ENCODE measurements at regions not wholly inside any gene's neighbourhood (a gene's known extent, or its start where the extent isn't known, plus 50 kb on each side); places are given as distances from the start of the nearest gene placed in this dataset.

- Histone ChIP-seq H3K36me3 (ENCODE audit: control insufficient read depth in 2 of 2, insufficient read depth in 2 of 2, low read length in 1 of 2) (no peaks in the 10 kb centered on the region), H3K4me1 (ENCODE audit: control insufficient read depth, insufficient read depth, low read length) (no peaks in the 10 kb centered on the region), H3K27ac (ENCODE audit: control insufficient read depth, insufficient read depth) (no peak overlapping the region), H3K79me2 (ENCODE audit: control insufficient read depth, insufficient read depth, low read length) (no peaks in the 10 kb centered on the region), H3K4me2 (ENCODE audit: control insufficient read depth, insufficient read depth) (no peak overlapping the region), H2AFZ (ENCODE audit: control insufficient read depth, low read depth, low read length) (no peak overlapping the region), H3K9me3 (replicated peaks; ENCODE audit: control insufficient read depth, insufficient read depth, low read length) (no peaks in the 10 kb centered on the region), H3K9ac (ENCODE audit: control insufficient read depth, insufficient read depth, low read length) (no peak overlapping the region), H3K4me3 (no peak overlapping the region), H4K20me1 (ENCODE audit: control insufficient read depth, insufficient read depth) (no peaks in the 10 kb centered on the region), H3K27me3 (replicated peaks in 1 of 2; ENCODE audit: control insufficient read depth in 2 of 2, insufficient read depth in 2 of 2, low read length in 1 of 2) (no peaks in the 10 kb centered on the region; a peak in 1 of 4 replicates)
- ChIA-PET SMC1A (ENCODE audit: uncharacterized antibody, unreplicated experiment) (no interaction called here), CTCF (interaction anchor here (1.8 kb wide), 1 partner anchor 11 kb away, joined by 3 read pairs; no protein-coding TSS in a partner anchor), RAD21 (ENCODE audit: unreplicated experiment) (no interaction called here), POLR2A (no interaction called here)
- intact Hi-C loops (cut with micrococcal nuclease; ENCODE audit: unreplicated experiment), result no loop called here
- in situ Hi-C loops (cut with MboI), result no loop called here
- 20% methylated on average over 4 of the region's 4 CpGs for WGBS (ENCODE audit: insufficient coverage, insufficient replicate concordance, low lambda C conversion rate, missing lambda C conversion rate)
- FAIRE-seq (no peak), ATAC-seq (no peak), DNase-seq (ENCODE audit: low read depth, low spot score) (no peak)
- TF ChIP-seq MEF2A (IDR thresholded peaks at IDR 0.05; ENCODE audit: insufficient read depth, low read depth, low read length), result no peak
- TF ChIP-seq YY1 (IDR thresholded peaks at IDR 0.05; ENCODE audit: low read depth, low read length), result no peak
- no peak for TF ChIP-seq ZNF274 (IDR thresholded peaks at IDR 0.05; ENCODE audit: insufficient read depth, insufficient read length)
- TF ChIP-seq CBX3 (IDR thresholded peaks at IDR 0.05; ENCODE audit: borderline replicate concordance, low read depth), result no peak
- TF ChIP-seq SMAD5 (IDR thresholded peaks at IDR 0.05; ENCODE audit: low read depth), result no peak
- no peak for TF ChIP-seq EP300 (IDR thresholded peaks at IDR 0.05; ENCODE audit: borderline replicate concordance in 1 of 2, control insufficient read depth in 1 of 2, low read depth in 2 of 2, low read length in 2 of 2)
- TF ChIP-seq MEF2B (IDR thresholded peaks at IDR 0.05; ENCODE audit: partially characterized antibody, poor library complexity, severe bottlenecking), result no peak
- no peak for TF ChIP-seq CREB1 (IDR thresholded peaks at IDR 0.05; ENCODE audit: low read depth)
- TF ChIP-seq TARDBP (IDR thresholded peaks at IDR 0.05; ENCODE audit: borderline replicate concordance), result no peak
- no peak for TF ChIP-seq BHLHE40 (IDR thresholded peaks at IDR 0.05; ENCODE audit: borderline replicate concordance in 1 of 2, low read depth in 2 of 2, low read length in 1 of 2)
- TF ChIP-seq NFYB (IDR thresholded peaks at IDR 0.05; ENCODE audit: insufficient read depth, low read depth, low read length), result no peak
- no peak for TF ChIP-seq HDGF (IDR thresholded peaks at IDR 0.05)
- no peak for TF ChIP-seq BCL11A (IDR thresholded peaks at IDR 0.05; ENCODE audit: low read depth, low read length)
- no peak for TF ChIP-seq MTA2 (IDR thresholded peaks at IDR 0.05; ENCODE audit: low read depth)
- TF ChIP-seq JUNB (IDR thresholded peaks at IDR 0.05), result no peak
- no TSS peak for BruUV-seq (replicated peaks)
Measured at GRCh38 chr11:69898123-69898522, 78.9 kb upstream of the FGF3 start.

All from GM12878 (cell line).